GM04504 (cell line): ENCODE measurements at regions not wholly inside any gene's neighbourhood (a gene's known extent, or its start where the extent isn't known, plus 50 kb on each side); places are given as distances from the start of the nearest gene placed in this dataset.

Experiments
- DNase-seq: peaks from one replicate; pipeline ENCODE4 v3.0.0-alpha.2; 2012; ENCODE audit warnings: low read depth

DNA sequence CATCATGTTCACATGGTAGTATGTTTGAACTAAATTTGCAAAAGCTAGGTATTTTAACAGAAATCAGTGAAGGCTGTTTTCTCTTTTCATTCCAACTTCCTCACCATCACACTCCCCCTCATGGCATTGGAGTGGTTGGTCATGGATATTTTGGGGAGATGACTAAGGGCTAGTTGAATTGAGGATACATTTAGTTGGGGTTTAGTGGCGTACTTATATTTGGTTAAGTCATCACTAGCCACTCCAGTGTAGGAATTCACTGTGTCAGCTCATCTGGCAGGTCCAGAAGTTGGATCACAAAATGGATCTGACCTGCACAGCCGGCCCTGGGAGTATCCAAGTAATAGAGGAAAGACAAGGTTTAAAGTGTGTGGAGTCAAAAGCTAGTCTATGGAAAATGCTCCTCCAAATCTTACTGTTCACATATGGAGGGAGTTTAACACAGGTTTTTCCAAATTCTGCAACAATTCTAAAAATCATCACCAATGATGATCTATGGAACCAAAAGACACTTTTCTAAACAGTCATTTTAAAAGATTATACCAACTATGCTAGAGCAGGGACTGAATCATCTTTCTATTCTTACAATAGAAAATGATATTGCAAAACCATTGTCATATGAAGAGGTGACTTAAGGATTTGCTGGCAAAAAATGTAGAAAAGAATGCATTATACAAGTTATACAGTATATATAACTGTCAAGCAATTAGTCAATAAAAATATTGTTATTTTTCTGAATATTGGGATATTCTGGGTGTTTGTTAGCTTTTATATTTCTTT is 247.8 kb upstream of the PEX5L start:
- no peak for DNase-seq

DNA sequence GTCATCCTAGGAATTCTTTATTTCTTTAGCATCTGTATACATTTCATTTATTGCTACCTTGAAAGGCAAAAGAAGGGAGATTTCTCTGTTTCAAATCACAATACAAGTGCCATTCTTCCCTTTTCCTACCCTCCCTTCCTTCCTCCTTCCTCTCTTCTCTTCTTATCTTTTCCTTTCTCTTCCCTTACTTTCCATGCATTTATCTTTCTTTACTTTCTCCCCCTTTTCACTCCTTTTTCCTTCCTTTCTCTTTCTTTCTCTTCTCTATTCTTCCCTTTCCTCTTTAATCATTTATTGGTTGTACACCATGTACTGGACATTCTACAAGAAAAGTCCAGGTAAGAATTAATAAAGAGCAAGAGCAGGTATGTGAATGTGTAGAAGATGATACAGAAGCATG is 251.0 kb upstream of the PEX5L start:
- DNase-seq, result no peak

DNA sequence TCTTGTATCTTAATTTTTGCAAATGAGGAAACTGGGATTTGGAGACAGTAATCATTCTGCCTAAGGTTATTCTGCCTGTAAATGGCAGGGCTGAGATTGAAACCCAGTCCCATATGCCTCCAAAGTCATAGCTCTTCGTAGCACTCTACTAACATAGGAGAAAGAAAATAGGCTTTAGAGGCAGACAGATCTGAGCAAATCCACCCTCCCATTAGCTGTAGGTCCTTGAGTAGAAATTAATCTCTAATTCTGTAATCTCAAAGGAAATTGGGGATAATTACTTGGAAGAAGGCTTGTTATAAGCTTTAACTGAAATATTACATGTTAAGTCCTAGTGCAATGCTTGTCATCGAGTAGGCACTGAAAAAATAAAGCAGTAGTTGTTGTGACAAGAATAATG is 252.1 kb upstream of the PEX5L start:
- no peak for DNase-seq

- DNase-seq, result no peak
These were observed 253.6 kb upstream of the PEX5L start for GRCh38 chr3:180290300-180290699.

DNA sequence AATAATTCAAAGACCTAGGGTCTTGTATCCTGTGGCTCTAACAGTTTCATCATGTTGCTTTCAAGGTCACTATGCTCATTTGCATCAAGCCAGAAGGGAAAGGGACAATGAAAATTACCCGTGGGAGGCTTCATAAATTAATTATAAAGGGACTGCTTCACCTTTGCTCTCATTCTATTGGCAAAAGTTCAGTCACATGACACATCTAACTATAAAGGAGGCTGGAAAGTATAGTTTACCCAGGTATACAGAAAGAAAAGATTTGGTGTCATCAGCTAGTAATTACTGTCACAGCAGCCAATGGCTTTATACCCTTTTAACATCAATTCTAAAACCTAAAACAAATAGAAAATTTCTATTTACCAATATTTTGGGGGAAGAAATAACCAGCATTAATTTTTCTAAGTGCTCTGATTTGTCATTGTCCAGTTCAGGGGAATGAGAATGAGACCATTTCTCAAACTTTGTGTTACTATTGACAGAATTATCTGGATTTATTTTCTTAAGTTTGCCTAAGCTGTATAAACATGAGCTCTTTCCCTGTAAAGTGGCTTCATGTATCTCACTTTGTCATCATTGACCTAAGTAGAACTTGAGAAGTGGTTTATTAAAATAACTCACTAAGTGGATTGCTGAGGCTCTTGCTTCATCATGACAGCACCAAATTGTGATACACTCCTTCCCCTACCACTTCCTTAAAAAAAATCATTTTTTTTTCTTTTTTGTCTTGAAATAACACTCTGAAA is 257.7 kb upstream of the PEX5L start:
- DNase-seq, result no peak

GRCh38 chr3:180295811-180296210 is 259.1 kb upstream of the PEX5L start:
- no peak for DNase-seq

DNA sequence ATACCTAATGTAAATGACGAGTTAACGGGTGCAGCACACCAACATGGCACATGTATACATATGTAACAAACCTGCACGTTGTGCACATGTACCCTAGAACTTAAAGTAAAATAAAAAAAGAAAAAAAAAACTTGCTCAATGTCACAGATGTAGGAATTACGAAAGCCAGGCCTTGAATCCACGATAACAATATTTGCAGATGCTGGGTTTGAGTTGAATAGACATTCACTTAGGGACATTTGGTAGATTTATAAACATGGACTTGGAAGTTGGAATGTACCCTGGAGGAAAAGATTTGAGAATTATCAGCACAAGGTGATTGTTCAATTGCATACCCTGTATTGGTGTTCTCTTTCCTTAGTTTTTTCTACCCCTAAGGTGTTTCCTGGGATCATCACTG is 260.2 kb upstream of the PEX5L start:
- no peak for DNase-seq

GRCh38 chr3:180306155-180306554 is 269.4 kb upstream of the PEX5L start:
- no peak for DNase-seq

DNA sequence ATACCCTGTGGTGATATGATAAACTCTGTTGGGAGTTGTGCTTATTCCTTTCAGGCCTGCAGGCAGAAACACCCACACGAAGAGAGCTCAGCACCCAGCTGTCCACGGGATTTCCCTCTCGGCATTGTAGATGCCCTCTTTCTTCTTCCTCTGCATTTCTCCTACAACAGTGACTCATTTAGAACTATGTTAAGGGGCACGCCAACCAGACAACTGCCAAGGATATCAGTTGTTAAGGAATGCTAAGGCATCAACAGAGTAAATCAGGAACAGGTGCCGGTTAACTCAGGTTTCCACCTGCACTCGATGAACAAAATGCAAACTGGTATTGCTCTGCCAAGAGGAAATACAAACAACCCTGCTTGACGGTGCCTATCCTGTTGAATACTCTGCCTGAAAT is 270.0 kb upstream of the PEX5L start:
- no peak for DNase-seq

- DNase-seq, result no peak
These were observed 274.5 kb upstream of the PEX5L start for GRCh38 chr3:180311242-180311641.

- no peak for DNase-seq
These were observed 279.6 kb upstream of the PEX5L start for GRCh38 chr3:180316321-180316720.

DNA sequence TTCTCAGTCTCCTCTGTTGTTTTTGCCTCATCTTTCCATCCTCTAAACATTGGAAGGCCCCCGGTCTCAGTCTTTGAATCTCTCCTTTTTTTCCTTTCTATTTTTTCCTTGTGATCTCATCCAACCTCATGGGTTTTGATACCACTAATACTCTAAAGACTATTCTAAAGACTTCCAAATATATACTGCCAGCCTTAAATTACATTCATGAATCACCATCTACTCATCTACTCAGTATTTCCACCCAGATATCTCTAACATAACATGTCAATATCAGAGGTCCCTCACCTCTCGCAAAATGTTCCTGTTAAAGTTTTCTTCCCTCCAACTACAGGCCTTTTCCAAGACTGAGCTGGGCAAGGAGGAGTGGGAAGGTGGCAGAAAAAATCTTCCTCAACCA is 282.5 kb upstream of the TTC14 start:
- DNase-seq, result no peak

DNA sequence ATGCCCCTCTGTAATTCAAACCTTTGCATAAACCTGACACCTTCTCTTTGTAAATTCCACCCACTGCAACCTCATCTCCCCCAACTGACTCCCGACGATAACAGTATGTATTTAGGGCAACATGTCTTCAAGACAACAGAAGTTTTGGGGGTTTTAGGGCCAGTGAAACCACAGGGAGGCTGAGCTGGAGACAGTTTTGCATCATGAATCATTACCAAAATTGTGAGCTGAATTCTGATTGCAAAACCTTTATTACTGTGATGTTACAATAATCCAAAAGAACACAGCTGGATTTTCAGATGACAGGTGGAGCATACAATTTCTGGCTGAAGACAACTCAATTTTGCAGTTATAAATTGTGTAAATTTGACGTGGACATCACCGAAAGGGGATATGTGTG is 281.3 kb upstream of the TTC14 start:
- no peak for DNase-seq

GRCh38 chr3:180321534-180321933 is 280.4 kb upstream of the TTC14 start:
- DNase-seq, result no peak

GRCh38 chr3:180322829-180323228 is 279.1 kb upstream of the TTC14 start:
- DNase-seq, result no peak

GRCh38 chr3:180324791-180325190 is 277.2 kb upstream of the TTC14 start:
- no peak for DNase-seq

DNA sequence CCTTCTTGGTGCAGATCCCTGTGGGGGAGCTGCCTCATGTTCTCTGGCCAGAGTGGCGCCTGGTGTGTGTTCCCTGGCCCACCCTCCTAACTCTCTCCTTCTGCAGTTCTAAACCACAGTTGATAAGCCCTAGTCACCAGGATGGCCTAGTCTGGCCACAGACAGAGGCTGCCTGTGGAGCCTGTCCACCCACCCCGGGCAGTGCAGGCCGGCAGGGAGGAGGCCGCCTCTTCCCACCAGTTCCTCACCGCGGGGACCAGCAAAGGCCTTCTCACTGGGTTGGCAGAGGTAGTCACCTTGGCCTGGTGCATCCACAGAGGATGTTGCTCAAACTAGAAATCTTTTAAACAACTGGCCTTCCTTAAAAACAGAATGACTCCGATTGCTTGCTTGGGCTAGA is 276.4 kb upstream of the TTC14 start:
- DNase-seq, result no peak

- DNase-seq, result no peak
These were observed 276.0 kb upstream of the TTC14 start for GRCh38 chr3:180325958-180326357.

DNA sequence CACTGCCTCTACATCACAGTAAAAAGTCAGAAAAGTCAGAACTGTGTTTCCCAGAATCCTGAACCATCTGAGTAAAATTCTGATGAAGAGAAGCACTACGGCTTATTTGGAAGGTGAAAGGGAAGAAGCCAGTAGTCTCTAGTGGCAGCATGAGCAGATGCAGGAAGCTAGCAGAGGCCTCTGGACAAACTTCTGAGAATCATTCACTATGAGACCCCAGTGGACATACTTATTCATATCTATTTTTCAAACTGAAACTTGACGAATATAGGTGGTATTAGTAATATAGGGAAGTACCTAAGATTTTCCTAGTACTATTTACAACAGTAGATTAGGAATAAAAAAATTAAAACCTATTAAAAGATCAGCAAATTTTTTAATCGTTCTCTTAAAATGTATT is 272.8 kb upstream of the TTC14 start:
- no peak for DNase-seq

DNA sequence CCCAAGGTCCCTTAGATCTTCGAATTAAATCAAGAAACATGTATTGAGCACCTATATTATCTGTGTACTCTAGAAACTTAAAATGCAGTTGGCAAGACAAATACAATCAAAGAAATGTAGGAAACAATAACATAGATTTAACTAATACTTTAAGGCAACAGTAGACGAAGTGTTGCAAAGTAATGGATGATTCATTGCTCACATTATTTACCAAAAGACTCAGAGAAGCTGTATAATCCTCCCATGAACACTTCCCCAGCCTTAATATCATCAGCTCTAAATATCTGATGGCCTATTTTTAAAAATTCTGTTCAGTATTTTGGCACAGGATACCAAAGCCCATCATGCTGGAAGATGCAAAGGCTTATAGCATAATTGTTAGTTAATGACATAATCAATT is 272.1 kb upstream of the TTC14 start:
- no peak for DNase-seq

DNA sequence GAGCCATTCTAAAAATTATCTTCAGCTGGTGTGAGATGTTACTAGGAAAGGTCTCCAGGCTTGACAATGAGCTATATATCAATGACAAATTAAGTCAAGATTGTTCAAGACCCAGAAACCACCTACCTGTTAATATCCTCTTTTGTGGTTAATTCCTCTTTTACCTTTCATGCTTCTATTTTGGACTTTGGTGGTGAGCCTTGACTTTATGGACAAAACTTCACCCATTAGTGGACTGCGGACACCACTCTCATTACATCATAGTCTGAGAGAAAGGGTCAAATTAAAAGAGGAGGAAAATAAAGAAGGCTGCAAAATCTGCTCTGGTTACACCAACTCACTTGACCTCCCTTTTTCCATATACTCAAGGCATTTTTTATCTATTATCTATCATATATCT is 271.5 kb upstream of the TTC14 start:
- no peak for DNase-seq

DNA sequence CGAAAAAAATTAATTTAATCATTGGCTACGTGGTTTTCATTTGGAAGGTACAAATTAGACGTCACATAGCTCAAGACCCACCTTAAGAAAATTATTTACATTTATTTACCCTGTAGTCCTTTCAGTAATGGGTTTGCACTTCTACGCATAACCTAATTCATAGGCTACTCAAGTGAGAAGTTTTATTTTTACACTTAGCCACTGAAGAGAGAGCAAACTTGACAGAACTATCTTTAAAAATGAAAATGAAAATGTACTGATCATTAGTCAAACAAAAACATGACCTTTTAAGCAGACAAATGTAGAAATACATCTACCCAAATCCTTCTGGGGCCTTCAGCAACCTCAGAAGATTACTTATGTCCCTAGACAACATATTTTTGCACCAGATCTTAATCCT is 269.4 kb upstream of the TTC14 start:
- no peak for DNase-seq

- no peak for DNase-seq
These were observed 266.9 kb upstream of the TTC14 start for GRCh38 chr3:180335050-180335449.

GRCh38 chr3:180340395-180340794 is 261.6 kb upstream of the TTC14 start:
- DNase-seq, result no peak
